ENCODE measurements at regions not wholly inside any gene's neighbourhood (a gene's known extent, or its start where the extent isn't known, plus 50 kb on each side); places are given as distances from the start of the nearest gene placed in this dataset.

DNA sequence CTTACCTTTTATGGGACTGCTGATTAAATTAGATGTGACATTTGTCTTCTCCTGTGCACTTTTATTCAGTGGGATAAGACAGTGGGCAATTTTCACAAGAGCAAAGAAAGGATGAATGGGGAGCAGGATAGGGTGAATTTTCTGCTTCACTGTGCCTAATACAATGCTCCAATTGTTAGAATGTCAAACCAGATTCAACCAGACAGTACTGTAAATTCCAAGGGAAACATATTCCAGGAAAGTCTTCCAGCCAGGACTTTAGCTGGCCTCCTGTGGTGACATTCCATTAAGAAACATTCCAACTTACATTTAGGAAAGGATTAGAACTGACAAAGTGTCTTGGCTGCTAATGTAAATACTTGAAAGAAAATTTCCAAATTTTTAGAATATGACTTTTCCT lies 100.1 kb upstream of the PROK2 start:
- DNase-seq = no peak

DNA sequence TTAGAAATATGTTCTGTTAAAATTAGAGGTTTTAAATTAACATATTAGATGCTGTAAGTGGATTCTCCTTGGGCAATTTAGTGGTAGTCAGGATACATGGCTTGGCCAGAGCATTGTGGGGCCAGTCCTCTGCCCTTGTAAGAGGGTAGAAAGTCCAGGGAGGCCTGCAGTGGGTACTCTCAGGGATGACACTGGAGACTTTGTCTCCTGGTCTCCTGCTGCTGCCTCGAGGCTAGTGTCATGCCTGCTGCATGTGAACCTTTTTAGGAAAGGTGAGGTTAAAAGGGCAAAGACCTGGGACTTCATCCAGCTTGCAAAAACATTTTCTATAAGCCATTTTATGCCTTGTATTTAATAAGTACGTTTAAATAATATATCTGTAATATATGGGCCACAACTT lies 96.8 kb upstream of the PROK2 start:
- no peak for DNase-seq

DNA sequence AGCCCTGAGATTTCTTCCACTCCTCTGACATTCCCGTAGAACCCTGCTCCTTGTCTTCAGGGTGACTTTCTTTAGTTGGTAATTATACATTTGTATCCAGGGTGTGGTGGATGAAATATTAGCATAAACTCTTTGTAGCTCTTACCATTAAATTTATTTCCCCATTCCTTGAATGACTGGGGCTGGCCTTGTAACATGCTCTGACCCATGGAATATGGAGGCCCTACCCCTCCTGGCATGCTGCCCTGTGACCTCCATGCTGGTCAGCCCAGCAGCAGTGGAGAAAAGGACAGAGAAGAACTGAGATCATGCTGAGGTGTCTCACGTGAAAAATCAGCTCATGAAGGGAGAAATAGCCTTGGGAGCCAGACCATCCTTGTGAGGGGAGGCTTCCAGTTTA lies 96.1 kb upstream of the PROK2 start:
- DNase-seq = no peak

- no peak for DNase-seq
These were observed 94.1 kb upstream of the PROK2 start for GRCh38 chr3:71879089-71879488.

DNA sequence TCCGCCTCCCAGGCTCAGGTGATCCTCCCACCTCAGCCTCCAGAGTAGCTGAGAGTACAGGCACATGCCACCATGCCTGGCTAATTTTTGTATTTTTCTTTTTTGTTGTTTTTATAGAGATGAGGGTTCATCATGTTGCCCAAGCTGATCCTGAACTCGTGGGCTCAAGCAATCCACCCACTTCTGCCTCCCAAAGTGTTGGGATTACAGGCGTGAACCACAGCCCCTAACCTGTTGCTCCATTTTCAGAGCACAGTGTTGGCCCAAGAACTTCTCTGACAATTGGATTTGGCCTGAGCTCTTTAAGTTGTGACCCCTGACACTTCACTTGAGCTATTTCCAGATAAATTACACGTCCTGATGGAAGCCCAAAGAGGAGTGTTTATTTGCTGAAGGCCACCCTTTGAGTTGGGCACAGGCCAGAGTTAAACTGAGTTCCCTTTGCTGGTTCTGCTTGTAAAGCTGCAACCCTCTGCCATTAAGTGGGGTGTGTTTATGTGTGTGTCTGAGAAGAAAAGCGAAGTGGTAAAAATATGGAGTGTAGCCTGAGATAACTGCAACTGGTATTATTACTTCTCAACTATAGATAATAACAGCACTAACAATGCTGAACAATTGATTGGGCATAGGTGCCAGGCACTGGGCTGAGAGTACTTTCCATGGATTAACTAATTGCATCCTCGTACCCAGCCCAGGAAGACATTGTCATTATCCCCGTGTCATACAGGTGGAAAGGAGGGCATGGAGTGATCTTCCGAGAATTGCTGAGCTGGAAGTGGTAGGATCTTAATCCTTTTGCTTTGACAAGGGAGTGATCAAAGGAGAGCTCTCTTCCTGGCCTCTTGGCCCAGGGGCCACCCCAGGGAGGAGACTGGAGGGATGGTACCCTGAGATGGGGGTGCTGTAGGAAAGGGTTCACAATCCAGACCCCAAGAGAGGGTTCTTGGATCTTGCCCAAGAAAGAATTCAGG lies 91.5 kb upstream of the PROK2 start:
- DNase-seq = no peak

- DNase-seq = peak; percentile 87
These were observed 90.6 kb upstream of the PROK2 start for GRCh38 chr3:71875461-71875947.

DNA sequence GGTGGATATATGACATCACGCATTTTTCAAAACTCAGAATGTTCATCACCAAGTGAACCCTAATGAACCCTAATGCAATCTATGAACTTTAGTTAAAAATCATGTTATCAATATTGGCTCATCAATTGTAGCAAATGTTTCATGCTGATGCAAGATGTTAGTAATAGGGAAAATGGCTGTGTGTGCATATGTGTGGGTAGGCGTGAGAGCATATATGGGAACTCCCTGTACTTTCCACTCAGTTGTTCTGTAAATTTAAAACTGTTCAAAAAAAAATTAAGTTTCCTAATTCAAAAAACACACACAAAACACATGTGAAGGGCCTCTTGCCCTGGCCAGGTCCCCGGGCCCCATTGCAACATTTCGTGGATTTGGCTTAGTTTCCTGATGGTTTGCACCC lies 89.7 kb upstream of the PROK2 start:
- DNase-seq = peak; percentile 39

- DNase-seq = peak; percentile 28
These were observed 88.2 kb upstream of the PROK2 start for GRCh38 chr3:71873093-71873611.

DNA sequence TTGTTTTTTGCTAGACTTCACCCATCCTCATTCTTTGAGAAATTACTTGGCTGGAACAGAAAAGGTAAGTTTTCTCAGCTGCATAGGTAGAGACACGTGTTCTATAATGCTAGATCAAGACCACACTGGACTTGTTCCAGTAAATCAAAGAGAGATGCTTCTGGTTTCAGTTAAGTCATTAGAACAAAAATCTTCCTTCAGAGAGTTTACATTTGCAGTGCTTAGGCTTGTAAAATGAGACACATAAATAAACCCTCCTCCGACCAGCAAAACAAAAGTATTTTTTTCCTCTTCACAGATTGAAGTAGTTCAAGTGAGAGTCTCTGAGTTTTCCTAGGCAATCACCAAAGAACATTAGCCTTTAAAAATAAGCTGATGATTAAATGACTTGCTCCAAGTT lies 87.3 kb upstream of the PROK2 start:
- no peak for DNase-seq

- no peak for DNase-seq
These were observed 86.1 kb upstream of the PROK2 start for GRCh38 chr3:71870966-71871512.

DNA sequence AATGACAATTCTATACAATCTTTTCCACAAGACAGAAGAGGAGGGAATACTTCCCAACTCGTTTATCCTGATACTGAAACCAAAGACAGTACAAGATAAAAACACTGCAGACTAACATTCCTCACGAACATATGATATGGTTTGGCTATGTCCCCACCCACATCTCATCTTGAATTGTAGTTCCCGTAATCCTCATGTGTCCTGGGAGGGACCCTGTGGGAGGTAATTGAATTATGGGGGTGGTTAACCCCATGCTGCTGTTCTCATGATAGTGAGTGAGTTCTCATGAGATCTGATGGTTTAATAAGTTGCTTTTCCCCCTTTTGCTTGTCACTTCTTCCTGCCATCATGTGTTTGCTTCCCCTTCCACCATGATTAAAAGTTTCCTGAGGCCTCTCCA lies 83.9 kb upstream of the PROK2 start:
- no peak for DNase-seq

DNA sequence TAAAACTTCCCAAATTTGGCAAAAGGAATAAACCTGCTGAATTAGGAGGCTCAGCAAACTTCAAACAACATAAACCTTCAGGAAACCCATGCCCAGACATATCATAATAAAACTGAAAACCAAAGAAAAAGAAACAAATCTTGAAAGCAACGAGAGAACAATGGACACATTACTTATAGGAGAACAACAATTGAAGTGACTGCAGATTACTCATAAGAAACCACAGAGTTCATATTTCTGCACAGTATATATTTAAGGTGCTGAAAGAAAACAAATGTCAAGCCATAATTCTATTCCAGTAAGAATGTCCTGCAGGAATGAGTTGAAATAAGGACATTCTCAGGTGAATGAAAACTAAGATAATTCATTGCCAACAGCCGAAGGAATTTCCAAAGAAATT lies 80.8 kb upstream of the PROK2 start:
- no peak for DNase-seq

DNA sequence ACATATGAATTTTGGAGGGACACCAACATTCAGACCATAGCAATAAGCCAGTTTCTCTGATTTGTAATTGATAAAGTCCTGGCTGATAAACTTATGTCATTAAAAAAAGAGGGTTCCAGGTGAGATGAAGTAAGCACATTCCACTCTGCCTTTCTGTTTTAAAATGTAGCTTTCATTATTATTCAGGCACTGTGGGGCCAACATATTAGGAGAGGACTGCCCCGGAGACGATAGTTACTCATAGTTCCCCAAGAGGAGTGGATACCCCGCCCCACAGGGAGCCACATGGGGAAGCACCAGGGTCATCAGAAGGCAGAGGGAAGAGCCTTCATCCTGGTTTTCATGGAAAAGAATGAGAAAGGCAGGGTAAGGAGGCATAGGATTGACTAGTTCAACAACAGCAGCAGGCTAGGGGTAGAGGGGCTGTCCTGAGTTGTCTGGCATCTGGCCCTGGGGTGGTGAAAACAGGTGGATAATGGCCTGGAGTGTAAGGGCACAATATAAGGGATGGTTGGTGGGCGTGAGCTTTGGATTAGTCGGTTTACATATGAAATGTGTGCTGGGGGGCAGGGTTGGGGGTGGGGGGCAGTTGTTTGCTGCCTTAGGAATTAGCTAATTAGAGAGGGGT lies 78.7 kb upstream of the PROK2 start:
- peak; percentile 27 for DNase-seq

DNA sequence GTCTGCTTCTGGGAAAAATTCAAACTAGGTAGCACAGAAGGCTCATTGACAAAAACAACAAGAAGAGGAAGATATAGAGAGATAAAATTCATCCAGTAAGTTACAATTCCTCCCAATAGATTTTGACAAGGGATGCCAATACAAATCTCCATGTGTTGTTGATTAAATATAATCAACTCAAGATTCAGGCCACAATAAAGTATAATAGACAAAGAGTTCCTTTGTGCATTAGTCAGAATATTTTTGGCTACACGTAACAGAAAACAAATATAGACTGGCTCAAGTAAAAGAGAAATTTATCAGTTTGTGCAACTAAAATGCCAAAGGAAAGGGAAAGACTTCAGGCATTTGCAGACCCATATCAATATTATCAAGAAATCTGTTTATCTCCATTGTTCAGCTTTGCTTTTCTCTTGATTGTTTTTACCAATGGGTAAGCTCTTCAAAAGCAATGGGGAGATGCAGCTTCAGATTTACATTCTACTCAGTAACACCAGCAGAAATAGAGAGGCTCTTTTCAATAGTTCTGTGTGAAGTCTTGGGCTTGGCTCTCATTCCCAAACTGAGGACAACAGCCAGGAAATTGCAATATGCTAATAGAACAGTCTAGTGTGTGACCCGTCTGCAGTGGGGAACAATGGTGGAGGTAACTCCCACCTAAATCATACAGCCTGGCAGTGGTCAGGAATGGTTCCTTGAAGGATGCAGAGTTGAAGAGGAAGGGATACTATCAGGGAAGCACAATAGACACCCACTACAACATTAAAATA lies 77.6 kb upstream of the PROK2 start:
- DNase-seq = no peak

DNA sequence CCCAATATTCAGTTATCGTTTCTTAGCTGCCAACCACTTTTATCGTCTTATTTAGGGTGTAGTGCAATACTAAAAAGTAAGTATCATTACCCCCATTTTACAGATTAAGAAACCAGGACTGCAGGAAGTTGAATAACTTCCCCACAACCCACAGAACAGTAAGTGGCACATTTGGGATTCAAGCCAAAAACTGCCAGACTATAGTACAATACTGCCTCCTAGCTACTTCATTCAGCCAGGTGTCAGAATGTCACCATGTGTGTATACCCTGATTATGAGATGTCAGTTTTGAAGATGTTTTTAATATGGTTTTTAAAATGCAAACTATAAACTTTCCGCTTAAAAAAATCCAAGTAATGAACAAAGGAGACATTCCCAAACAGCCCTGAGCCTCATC lies 74.2 kb upstream of the PROK2 start:
- peak; percentile 54 for DNase-seq

DNA sequence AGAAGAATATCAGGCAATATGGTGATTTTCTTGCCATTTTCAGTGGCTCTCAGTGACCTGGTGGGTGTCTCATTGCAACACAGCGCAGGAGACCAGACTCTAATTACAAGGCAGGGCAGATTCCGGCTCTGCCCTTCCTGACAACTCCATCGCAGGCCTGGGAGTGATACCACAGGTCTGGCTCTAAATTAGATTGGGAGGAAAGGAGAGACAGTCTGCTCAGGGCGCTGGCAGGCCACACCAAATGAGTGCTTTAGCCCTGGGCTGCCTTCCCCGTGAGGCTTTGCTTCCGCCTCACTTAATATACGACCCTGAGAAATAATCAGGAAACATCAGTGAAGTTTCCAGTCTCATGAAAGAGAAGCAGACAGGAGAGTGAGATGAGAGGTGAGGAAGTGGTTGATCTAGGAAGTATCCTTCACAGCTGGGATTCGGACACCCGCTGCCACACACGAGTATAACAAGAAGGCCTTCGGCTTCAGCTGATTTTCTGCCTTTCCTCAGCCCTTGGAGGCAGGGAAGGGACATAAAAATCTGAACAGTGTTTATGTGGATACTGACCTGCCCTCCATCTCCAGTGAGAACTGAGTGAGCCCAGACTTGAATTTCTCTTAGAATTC lies 73.7 kb upstream of the PROK2 start:
- DNase-seq = no peak

GRCh38 chr3:71857956-71858355 lies 73.0 kb upstream of the PROK2 start:
- no peak for DNase-seq

DNA sequence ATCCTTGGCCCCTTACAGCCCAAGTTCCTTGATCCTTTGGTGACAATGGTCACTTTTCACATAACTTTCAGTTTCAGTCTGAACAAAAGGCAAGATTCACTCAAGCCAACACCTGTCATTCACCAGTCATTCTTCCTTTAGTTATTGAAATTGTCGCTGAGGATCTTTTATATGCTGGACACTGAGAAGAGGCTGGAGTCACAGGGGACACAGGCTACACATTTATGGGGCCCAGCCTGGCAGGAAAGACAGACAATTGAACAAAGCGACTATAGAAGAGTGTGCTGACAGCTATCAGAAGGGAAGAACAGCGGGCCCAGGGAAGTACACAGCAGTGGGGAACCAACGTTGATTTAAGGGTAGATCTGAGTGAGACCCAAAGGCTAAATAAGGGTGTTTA lies 69.8 kb upstream of the PROK2 start:
- DNase-seq = no peak

GRCh38 chr3:71854096-71854495 lies 69.1 kb upstream of the PROK2 start:
- no peak for DNase-seq

GRCh38 chr3:71851878-71852277 lies 66.9 kb upstream of the PROK2 start:
- DNase-seq = no peak

DNA sequence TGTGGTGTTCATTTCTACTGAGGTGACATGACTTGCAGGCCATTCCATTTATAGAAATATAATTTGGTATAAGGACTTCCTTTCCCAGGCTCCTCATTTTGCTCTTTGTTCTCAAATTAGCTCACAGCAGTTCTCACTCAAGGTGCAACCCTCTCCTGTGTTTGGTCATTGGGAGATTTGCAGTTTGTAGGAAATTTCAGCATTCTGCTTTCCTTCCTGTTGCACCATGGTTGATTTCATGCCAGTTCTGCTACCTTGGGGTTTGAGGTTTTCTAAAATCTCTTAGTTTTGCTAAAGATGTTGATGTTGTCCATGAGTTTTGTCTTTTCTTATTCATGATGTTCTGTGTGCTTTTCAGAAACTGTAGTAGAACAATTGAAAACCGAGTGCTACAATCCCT lies 65.7 kb upstream of the PROK2 start:
- DNase-seq = no peak

- no peak for DNase-seq
These were observed 64.7 kb upstream of the PROK2 start for GRCh38 chr3:71849681-71850080.

- no peak for DNase-seq
These were observed 62.8 kb upstream of the PROK2 start for GRCh38 chr3:71847794-71848193.
